ENCODE measurements at regions not wholly inside any gene's neighbourhood (a gene's known extent, or its start where the extent isn't known, plus 50 kb on each side); places are given as distances from the start of the nearest gene placed in this dataset.

DNA sequence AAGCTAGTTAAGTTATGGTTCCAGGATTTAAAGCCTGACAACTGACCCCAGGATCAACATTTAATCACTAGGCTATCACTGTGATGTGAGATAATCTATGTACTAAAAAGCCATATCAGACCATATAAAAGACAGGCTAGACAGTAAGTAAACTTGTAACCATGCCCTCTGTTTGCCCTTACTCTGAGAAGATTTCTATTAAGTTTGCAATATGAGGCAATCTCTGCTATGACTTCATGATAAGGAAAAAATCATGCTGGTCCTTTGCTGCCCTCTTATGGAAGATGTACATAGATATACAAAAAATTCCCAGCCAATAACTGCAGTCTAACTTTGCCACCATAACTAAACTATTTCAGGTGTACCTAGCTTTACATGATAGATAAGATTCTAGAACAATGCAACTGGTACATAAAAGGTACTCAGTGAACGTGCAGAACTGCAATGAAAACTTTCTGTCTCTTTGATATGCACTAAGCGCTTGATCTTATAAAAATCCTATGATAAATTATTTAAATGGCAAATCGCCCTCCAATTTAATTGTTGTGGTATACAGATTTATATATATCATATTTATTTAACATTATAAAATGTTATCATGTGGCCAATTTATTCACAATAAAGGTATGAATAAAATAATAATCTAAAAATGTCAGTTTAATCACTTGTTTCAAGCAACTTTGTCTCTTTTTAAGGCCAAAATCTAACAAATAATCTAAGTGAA, 70.5 kb downstream of the FAM217A start:
- DNase-seq, result peak; percentile 94 to 95

DNA sequence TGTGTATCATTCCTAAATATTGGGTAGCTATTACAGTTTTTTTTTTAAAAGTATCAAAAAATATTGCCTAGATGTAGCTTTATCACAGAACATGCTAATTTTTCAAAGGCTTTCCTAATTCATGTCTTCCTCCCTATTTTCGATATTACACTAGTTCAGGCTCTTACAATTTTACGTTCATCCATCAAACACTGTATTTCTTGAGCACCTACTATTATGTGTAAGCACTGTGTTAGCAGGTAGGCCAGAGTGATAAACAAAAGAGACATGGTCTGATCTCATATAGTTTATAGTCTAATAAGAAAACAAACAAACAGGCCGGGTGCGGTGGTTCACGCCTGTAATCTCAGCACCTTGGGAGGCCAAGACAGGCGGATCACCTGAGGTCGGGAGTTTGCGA, 69.5 kb downstream of the FAM217A start:
- DNase-seq, result no peak

DNA sequence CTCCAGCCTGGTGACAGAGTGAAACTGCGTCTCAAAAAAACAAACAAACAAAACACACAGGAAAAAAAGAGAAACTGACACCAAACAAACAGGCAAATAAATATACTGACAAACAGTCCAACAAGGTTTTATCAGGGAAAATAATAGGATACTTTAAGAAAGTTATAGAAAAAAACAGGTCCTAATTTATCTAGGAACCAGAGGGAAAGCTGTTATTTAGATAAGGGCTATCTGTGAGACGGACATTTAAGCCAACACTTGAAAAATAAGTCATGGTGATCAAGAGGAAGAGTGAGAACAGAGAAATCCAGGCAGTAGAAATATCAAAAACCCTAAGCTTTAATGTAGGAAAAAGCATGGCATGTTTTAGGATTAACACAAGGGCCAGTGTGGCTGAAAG, 68.9 kb downstream of the FAM217A start:
- DNase-seq, result no peak

GRCh38 chr6:4010689-4011090, 68.2 kb downstream of the FAM217A start:
- peak; percentile 22 to 47 for DNase-seq

DNA sequence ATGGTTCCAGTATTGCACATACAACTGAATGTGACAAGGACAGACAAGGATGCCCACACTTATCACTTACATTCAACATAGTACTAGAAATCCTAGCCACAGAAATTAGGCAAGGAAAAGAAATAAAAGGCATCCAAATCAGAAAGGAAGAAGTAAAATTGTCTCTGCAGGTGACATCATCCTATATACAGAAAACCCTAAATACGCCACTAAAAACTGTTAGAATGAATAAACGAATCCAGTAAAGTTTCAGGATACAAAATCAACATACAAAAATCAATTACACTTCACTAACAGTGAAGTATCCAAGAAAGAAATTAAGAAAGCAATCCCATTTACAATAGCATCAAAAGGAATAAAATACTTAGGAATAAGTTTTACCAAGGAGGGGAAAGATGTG, 66.1 kb downstream of the FAM217A start:
- DNase-seq, result peak in 1 of 2 experiments; percentile 12

- no peak for DNase-seq
These were observed 61.7 kb downstream of the FAM217A start for GRCh38 chr6:4017058-4017739.

- peak; percentile 52 to 54 for DNase-seq
These were observed 61.1 kb downstream of the FAM217A start for GRCh38 chr6:4017834-4018170.

GRCh38 chr6:4018171-4018923, 60.6 kb downstream of the FAM217A start:
- DNase-seq, result peak; percentile 99
